ENCODE measurements at regions not wholly inside any gene's neighbourhood (a gene's known extent, or its start where the extent isn't known, plus 50 kb on each side); places are given as distances from the start of the nearest gene placed in this dataset.
A peak's percentile ranks its signal among the peaks of the same experiment; 100 is the strongest.

DNA sequence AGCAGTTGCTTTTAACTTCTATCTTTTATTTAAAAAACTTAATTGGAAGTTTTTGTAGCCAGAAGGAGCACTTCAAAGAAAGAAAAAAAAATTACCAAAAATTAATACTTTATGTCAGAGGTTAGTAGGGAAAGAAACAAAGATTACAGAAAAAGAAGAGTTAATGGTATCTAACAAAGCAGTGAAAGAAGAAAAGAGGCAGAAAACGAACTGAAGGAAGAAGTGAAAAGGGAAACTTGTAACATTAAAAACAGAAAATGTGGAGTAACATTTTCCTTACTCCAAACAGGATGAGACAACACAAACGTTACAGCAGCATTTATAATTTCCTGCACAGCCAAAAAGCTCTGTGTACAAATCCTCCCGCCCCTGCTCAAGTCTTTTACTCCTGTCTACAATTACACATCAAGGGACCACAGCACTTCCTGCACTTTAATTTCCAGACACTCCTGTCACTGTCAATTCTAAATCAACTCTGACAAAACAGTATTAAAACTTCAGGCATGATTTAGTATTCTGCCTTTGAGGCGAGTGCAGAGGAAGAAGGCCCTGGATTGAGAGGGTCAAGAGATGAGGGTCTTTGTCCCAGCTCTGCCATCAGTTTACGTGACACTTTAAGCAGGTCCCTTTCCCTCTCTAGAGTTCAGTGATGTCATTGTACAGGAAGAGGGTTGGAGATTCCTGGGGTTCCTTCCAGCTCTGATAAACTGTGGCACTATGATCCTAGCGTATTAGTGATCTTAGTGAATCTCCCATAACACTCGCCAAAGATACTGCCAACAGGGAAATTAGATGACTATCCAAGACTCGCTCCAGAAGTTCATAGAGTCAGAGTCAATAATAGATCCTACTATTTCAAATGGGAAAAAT lies 53.2 kb upstream of the LSM14A start:
- DNase-seq: peak in 1 of 2 experiments; percentile 18
- no peaks in the 10 kb centered on the region for H3K36me3 ChIP-seq

DNA sequence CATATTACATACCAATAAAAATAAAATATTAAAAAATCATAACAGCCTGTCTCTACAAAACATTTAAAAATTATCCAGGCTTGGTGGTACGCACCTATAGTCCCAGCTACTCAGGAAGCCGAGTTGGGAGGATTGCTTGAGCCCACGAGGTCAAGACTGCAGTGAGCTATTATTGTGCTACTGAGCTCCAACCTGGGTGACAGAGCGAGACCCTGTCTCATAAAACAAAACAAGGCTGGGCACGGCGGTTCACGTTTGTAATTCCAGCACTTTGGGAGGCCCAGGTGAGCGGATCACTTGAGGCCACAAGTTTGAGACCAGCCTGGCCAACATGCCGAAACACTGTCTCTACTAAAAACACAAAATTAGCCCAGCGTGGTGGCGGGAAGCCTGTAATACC lies 52.2 kb upstream of the LSM14A start:
- Histone ChIP-seq H3K9me3 (replicated peaks) (no peaks in the 10 kb centered on the region), H3K27me3 (no peaks in the 10 kb centered on the region; the same call in 1 of the 2 replicates), H3K27ac (no peak overlapping the region), H3K4me1 (no peaks in the 10 kb centered on the region), H3K36me3 (no peaks in the 10 kb centered on the region), H3K4me3 (no peak overlapping the region)
- no peak for DNase-seq

More for the DNA sequence above, 53.2 kb upstream of the LSM14A start:
- Histone ChIP-seq H3K27ac (no peak overlapping the region), H3K4me3 (no peak overlapping the region), H3K27me3 (no peaks in the 10 kb centered on the region; the same call in 1 of the 2 replicates), H3K4me1 (no peaks in the 10 kb centered on the region), H3K9me3 (replicated peaks) (no peaks in the 10 kb centered on the region)

DNA sequence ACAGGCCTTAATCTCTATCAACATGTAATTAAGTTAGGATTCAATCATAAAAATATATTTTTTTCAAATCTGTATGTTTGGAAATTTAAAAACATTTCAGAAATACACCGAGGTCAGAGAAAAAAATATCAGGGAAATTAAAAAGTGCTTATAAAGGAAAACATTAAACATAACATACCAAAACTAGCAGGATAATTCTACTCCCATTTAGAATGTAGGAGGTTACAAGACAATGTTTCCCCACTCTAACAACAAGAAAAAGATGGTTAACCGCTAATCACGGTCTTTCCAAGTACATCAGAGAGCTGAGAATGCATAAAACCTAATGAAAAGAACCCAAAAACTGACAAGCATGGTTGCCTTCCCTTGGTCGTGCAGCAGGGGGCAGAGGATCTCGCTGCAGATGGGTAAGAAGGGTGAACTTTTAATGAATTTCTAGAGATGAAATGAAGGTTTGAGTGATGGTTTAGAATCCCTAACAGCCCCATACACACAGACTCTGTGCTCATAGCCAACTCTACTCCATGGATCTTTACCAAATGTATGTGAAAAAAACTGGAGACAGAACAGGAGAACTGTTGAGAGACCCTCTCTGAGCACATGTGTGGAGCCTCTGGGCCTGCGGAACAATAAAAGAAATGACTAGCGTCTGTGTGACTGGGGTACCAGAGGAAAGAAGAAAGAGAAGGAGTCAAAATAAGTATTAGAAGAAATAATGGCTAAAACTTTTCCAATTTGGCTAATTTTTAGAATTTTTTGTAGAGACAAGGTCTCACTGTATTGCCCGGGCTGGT lies 51.3 kb upstream of the LSM14A start:
- H3K4me1 ChIP-seq: no peaks in the 10 kb centered on the region
- no peaks in the 10 kb centered on the region for H3K36me3 ChIP-seq
- H3K27me3 ChIP-seq: no peaks in the 10 kb centered on the region; the same call in 1 of the 2 replicates
- peak; percentile 38 to 65 for DNase-seq
- H3K4me3 ChIP-seq: no peak overlapping the region
- no peak overlapping the region for H3K27ac ChIP-seq
- no peaks in the 10 kb centered on the region for H3K9me3 ChIP-seq (replicated peaks)
